Superior temporal gyrus (tissue), 1 donor: ENCODE measurements at regions not wholly inside any gene's neighbourhood (a gene's known extent, or its start where the extent isn't known, plus 50 kb on each side); places are given as distances from the start of the nearest gene placed in this dataset.

Source experiments
- DNase-seq: peaks from one replicate; pipeline ENCODE4 v3.0.0-alpha.2; 2016; ENCODE audit errors: extremely low spot score

DNA sequence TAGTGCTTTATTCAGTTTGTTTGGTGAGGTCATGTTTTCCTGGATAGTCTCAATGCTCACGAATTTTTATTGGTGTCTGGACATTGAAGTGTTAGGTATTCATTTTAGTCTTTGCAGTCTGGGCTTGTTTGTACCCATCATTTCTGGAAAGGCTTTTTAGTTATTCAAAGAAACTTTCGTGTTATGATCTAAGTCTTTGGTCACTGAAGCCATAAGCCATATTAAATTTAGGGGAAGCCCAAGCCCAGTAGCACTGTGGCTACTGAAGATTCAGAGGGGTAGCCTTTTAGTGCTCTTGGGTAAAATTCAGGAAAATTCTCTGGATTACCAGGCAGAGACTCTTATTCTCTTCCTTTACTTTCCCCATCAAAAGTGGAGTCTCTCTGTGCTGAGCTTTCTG lies 56.2 kb upstream of the PEX5L start:
- DNase-seq, result no peak

DNA sequence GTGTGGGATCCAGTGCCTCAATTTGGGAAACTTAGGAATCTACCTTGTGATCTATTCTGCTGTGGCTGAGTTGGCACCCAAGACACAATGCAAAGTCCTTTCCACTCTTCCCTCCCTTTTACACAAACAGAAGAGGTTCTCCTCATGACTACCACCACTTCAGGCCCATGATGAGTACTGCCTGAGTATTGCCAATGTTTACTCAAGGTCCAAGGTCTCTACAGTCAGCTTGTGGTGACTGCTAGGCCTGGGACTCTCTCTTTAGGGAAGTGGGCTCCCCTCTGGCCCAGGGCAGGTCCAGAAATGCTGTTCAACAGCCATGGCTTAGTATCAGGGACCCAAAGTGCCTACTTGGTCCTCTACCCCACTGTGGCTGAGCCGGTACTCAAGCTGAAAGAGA lies 56.8 kb upstream of the PEX5L start:
- DNase-seq, result no peak

GRCh38 chr3:180097626-180098025 lies 60.9 kb upstream of the PEX5L start:
- no peak for DNase-seq

DNA sequence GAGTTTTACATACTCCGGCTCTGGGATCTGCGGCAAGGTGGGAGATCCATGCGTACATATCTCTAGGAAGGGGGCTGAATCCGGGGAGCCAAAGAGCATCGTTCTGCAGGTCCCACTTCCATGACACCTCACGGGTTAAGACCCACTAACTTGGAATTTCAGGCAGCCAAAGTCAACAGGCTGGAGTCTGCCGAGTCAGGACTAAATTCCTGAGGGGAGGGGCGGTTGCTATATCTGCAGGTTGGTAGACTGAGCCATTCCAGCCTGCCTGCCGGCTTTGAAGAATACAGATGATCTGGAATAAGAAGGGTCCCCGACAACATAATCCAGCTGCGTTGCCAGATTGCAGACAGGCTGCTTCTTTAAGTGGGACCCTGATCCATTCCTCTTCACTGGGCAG lies 65.4 kb upstream of the PEX5L start:
- no peak for DNase-seq

DNA sequence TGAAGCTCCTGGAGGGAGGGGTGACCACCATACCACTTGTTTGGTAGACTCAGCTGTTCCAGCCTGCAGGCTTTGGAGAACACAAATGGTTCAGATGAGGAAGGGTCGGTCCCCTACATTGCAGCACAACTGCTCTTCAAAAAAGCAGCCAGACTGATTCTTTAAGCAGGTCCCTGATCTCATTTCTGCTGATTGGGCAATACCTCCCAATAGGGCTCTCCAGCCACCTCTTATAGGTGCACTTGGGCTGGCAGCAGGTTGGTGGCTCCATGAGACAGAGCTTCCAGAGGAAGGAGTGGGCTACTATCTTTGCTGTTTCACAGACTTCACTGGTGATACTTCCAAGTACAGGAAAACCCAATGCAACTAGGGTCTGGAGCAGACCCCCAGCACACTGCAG lies 65.9 kb upstream of the PEX5L start:
- DNase-seq, result no peak

DNA sequence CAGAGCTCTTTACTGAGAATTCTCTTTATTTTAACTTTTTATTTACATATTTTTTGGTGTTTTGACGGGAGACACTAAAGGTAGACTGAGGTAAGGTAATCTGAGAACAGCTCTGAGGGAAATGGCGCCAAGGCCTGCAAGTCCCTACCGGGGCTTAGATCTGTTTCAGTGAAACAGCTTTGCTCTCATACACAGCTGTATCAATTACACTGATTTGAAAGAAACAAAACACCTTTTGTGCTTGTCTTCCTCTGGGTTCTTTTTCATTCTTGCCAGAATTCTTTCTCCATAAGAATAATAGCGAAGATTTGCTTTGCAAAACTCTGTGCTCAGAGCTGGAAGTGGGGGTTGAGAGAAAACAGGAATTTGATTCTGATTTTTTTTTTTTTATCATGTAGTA lies 79.5 kb upstream of the PEX5L start:
- no peak for DNase-seq

- DNase-seq, result peak; percentile 49
Measured at GRCh38 chr3:180116658-180117057, 79.9 kb upstream of the PEX5L start.

DNA sequence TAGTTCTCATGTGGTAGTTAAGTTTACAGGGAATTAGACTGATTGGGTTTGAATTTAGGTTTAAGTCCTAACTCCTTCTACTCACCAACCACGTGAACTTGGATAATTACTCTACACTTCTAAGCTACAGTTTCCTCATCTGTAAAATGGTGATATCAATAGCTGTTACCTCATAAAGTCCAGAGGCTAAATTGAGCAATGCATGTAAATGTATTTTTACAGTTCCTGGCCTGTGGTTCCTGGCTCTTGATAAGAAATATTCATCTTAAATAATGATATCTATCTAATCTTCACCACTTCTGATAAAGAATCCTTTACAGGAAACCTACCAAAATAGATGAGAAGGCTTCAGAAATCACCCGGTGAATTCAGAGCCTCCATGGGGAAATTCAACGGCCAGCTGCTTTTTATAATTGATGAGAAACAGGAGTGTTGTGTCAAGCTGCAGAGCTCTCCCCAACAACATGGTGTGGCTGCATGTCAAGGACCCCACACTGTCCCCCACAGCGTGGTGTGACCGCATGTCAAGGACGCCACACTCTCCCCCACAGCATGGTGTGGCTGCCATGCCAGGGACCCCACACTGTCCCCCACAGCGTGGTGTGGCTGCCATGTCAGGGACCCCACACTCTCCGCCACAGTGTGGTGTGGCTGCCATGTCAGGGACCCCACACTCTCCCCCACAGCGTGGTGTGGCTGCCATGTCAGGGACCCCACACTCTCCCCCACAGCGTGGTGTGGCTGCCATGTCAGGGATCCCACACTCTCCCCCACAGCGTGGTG lies 80.8 kb upstream of the PEX5L start:
- DNase-seq, result no peak

DNA sequence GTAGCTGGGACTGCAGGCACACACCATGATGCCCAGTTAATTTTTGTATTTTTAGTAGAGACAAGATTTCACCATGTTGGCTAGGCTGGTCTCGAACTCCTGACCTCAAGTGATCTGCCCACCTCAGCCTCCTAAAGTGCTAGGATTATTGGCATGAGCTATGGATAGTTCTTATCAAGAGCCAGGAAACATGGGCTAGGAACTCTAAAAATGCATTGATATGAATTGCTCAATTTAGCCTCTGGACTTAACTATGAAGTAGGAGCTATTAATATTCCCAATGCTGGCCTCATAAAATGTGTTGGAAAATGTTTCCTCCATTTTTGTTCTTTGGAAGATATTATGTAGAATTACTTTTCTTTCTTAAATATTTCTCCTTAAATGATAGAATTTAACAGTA lies 82.8 kb upstream of the PEX5L start:
- no peak for DNase-seq

DNA sequence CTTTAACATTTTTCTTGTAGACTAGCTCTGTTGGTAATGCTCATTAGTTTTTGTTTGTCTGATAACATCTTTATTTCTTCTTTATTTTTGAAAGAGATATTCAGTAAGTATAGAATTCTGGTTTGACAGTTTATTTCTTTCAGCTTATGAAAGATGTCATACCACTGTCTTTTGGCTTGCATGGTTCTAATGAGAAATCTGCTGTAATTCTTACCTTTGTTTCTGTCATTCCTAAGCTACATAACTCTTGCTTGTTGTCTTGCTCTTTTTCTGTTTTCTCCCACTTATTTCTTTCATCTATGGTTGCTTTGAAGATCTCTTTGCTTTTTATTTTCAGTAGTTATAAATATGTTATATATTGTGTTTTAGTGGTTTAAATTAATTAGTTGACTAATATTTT lies 87.2 kb upstream of the PEX5L start:
- no peak for DNase-seq

DNA sequence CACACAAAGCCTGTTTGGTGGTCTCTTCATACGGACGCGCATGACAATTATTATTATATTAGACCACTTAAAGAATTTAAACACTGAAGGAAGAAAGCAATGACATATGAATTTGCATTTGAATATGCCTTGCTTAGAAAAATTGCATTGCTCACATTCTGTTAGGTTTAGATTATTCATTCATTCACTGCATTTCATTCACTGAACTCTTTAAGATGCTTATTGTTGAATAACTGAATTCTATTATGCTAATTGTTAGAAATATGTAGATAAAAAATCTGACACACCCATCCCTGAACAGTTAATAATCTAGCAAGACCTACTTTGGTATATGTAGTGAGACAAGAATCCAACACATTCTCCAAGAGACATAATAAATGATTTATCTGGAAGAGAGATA lies 94.4 kb upstream of the PEX5L start:
- DNase-seq, result no peak

- DNase-seq, result no peak
Measured at GRCh38 chr3:180135101-180135500, 98.4 kb upstream of the PEX5L start.

- no peak for DNase-seq
Measured at GRCh38 chr3:180138871-180139270, 102.1 kb upstream of the PEX5L start.

GRCh38 chr3:180142041-180142440 lies 105.3 kb upstream of the PEX5L start:
- no peak for DNase-seq

DNA sequence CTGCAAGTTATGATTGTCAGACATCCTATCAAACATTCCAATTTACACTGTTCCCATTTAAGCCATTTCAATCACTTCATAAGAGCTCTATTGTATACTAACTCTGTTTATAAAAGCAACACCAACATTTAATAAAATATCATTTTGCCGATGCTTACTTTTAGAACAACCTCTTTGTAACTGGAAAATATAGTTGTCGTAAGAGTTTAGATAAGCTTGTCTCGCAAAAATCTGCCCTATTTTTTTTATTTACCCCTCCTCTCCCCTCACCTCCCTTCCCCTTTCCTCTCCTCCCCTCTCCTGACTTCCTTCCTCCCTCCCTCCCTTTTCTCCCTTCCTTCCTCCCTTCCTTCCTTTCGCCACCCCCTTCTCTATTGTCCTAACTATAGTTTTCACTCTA lies 105.7 kb upstream of the PEX5L start:
- DNase-seq, result no peak

- no peak for DNase-seq
Measured at GRCh38 chr3:180161770-180162169, 125.0 kb upstream of the PEX5L start.

- DNase-seq, result no peak
Measured at GRCh38 chr3:180175572-180175971, 138.8 kb upstream of the PEX5L start.

DNA sequence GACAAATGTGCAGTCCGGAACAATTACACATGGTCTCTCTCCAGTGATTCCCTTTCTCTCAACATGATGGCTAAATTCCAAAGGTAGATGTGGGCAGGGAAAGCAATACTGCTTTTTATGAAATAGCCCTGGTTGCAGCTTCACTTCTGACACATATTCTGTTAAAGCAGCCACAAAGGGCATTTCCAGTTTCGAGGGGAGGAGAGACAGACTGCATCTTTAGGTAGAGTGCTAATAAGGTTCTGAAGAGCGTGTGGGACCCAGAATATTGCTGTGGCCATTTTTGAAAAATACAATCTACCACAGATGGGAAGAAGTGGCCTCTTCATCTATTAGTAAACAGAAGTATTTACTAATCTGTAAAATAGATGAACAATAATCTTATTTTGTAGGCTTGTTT lies 139.3 kb upstream of the PEX5L start:
- no peak for DNase-seq

DNA sequence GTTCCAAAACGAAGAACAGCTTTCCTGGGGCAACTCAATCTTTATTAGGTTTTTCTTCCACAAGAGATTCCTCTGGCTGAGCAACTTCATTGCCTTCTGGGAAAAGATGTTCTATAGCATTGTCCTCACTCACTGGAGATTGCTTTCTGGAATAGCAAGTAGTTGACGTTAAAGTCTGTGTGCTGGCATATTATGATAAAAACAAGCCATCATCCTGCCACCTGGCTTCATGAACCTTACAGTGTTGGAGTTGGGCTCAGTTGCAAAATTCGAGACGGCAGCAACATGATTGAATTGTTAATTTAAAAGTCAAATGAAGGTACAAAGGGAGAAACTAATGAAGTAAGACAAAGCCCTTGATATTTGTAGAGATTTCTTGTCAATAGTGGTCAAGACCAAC lies 140.5 kb upstream of the PEX5L start:
- no peak for DNase-seq

GRCh38 chr3:180179562-180179961 lies 142.8 kb upstream of the PEX5L start:
- no peak for DNase-seq

DNA sequence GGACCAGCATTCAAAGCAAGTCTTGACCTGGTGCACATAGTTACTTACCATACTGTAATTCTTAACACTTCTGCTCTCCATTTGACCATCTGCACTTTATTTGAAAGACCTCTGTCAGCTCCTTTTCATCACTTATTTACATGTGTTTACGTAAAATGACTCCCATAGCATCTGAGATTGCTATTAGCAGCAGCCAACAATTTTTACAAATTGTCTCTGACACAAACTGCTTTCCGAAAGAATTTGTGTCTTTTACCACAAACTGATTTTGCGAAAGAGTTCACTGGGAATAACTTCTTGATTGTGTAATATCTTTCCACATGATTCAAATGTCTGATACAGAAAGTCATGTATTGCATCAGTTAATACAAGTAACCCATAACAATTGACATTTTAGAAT lies 144.1 kb upstream of the PEX5L start:
- DNase-seq, result no peak

GRCh38 chr3:180181387-180181786 lies 144.7 kb upstream of the PEX5L start:
- DNase-seq, result no peak

GRCh38 chr3:180183346-180183745 lies 146.6 kb upstream of the PEX5L start:
- no peak for DNase-seq

- DNase-seq, result peak; percentile 51
Measured at GRCh38 chr3:180184816-180185215, 148.1 kb upstream of the PEX5L start.
